AG04450 (cell line): ENCODE measurements at regions not wholly inside any gene's neighbourhood (a gene's known extent, or its start where the extent isn't known, plus 50 kb on each side); places are given as distances from the start of the nearest gene placed in this dataset.

Experiments
- CTCF ChIA-PET: fragments of 300-600, 350-600 bp; formaldehyde crosslinking; extraction: SDS; loops from one replicate; lab custom pipeline; 2022; ENCODE audit warnings: antibody characterized with exemption, inconsistent platforms; lab: Charles Lee
- POLR2A ChIA-PET: fragments of 350-600 bp; formaldehyde crosslinking; extraction: SDS; loops from one replicate; lab custom pipeline; 2021; ENCODE audit warnings: antibody characterized with exemption, inconsistent platforms; lab: Yijun Ruan, JAX
- DNase-seq: peaks from one replicate; pipeline ENCODE4 v3.0.0-alpha.2; 2011; ENCODE audit warnings: low read depth, low spot score
- H3K27ac ChIP-seq: one replicate; pipeline ENCODE4 v1.5.1; 2012; ENCODE audit warnings: low read depth, low read length, control low read depth
- H3K27me3 ChIP-seq: one replicate; pipeline ENCODE4 v1.6.0; 2012; ENCODE audit warnings: low read length; ENCODE audit not compliant: control insufficient read depth, insufficient read depth
- H3K4me3 ChIP-seq: 2 replicates; pipeline ENCODE4 v1.5.1; 2011; ENCODE audit warnings: mild to moderate bottlenecking, low read depth, low read length, control low read depth
- H3K9me3 ChIP-seq: 2 replicates; pipeline ENCODE4 v1.5.1; 2012; ENCODE audit warnings: low read length; ENCODE audit not compliant: control insufficient read depth, insufficient read depth
- TF ChIP-seq, protein P1 (sequence below): IDR thresholded peaks from 2 replicates; pipeline ENCODE4 v1.5.1; 2011; ENCODE audit warnings: low read depth, low read length, control low read depth, inconsistent platforms

DNA sequence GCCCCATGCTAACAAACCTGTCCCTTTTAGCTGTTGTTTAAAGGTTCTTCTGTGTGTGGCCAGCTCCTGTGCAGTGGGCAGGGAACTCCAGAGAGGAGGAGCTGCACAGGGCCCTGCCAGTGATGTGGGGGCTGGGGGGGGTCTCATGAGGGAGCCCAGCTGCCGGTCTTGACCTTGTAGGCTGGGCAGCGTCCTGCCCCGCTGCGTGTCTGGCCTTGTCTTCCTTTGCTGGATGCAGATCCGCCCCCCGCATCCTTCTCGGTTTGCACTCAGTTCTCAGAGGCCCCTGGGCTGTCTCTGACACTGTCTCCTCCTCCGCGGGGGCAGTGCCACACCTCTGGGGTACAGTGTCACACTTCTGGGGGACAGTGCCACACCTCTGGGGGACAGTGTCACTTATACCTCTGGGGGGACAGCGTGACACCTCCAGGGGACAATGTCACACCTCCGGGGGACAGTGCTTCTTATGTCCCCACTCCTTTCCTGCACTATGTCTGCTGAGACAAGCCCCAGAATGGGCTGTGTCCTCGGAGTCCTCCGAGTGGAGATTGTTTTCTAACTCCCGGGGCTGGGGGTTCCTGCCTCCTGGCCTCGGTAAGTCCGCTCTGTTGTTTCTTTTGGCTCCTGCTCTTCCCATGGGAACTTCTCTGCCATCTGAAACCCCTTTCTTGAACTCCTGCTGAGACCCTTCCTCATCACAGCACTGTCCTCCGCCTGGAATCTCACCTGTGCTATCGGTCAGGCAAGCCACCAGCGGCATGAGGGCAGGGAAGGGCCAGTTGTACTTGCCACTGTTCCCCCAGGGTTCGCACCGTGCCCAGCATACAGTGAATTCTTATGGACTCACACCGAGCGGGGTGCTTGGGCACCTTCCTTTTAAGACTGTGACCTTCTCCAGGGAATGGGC lies 788.3 kb downstream of the TBC1D22A start:
- POLR2A ChIA-PET: no interaction called here
- DNase-seq: no peak
- H3K27ac ChIP-seq: no peak overlapping the region
- TF ChIP-seq, protein P1, sequence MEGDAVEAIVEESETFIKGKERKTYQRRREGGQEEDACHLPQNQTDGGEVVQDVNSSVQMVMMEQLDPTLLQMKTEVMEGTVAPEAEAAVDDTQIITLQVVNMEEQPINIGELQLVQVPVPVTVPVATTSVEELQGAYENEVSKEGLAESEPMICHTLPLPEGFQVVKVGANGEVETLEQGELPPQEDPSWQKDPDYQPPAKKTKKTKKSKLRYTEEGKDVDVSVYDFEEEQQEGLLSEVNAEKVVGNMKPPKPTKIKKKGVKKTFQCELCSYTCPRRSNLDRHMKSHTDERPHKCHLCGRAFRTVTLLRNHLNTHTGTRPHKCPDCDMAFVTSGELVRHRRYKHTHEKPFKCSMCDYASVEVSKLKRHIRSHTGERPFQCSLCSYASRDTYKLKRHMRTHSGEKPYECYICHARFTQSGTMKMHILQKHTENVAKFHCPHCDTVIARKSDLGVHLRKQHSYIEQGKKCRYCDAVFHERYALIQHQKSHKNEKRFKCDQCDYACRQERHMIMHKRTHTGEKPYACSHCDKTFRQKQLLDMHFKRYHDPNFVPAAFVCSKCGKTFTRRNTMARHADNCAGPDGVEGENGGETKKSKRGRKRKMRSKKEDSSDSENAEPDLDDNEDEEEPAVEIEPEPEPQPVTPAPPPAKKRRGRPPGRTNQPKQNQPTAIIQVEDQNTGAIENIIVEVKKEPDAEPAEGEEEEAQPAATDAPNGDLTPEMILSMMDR: no peak
- H3K4me3 ChIP-seq: no peak overlapping the region
- peaks cover 76% of the 10 kb centered on the region for H3K9me3 ChIP-seq
- H3K27me3 ChIP-seq: no peaks in the 10 kb centered on the region
- CTCF ChIA-PET: no interaction called here

GRCh38 chr22:47549741-47550340 lies 787.4 kb downstream of the TBC1D22A start:
- Histone ChIP-seq H3K27me3 (no peaks in the 10 kb centered on the region), H3K4me3 (no peak overlapping the region), H3K9me3 (peaks cover 79% of the 10 kb centered on the region), H3K27ac (no peak overlapping the region)
- CTCF ChIA-PET: no interaction called here
- DNase-seq: no peak
- POLR2A ChIA-PET: no interaction called here
- TF ChIP-seq, protein P1: no peak

DNA sequence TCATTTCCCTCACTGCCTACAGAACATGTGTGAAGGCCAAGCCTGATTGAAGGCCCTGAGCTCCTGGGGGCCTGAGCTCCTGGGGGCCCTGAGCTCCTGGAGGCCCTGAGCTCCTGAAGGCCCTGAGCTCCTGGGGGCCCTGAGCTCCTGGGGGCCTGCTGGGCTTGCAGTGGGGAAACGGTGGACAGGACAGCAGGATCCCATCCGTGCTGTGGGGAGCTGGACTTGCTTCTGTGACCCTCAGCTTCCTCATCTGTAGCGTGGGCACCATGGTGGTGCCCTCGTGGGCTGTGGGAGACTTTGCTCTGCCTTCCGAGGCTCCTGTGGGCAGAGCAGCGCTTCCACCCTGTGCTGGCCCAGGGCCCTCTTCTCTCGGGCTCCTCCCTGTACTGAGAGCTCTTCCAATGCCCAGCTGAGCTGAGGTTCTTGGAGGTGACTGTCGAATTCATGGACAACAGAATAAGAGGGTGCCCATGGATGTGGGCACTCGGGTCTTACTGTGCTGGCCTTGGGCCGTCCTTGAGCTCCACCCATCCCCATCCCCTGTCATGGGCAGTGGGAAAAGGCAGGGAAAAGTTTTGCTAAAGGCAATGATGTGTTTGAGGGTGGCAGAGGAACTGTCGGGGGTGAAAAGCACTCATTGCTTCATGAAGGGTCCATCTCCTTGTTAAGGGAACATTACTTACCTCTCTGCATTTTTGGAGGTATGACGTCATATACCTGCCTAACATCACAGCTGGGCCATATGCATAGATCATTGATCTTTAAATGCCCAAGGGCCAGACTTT lies 786.7 kb downstream of the TBC1D22A start:
- Histone ChIP-seq H3K9me3 (peaks cover 83% of the 10 kb centered on the region), H3K27me3 (no peaks in the 10 kb centered on the region), H3K27ac (no peak overlapping the region), H3K4me3 (no peak overlapping the region)
- CTCF ChIA-PET: no interaction called here
- no peak for DNase-seq
- POLR2A ChIA-PET: no interaction called here
- TF ChIP-seq, protein P1: no peak

DNA sequence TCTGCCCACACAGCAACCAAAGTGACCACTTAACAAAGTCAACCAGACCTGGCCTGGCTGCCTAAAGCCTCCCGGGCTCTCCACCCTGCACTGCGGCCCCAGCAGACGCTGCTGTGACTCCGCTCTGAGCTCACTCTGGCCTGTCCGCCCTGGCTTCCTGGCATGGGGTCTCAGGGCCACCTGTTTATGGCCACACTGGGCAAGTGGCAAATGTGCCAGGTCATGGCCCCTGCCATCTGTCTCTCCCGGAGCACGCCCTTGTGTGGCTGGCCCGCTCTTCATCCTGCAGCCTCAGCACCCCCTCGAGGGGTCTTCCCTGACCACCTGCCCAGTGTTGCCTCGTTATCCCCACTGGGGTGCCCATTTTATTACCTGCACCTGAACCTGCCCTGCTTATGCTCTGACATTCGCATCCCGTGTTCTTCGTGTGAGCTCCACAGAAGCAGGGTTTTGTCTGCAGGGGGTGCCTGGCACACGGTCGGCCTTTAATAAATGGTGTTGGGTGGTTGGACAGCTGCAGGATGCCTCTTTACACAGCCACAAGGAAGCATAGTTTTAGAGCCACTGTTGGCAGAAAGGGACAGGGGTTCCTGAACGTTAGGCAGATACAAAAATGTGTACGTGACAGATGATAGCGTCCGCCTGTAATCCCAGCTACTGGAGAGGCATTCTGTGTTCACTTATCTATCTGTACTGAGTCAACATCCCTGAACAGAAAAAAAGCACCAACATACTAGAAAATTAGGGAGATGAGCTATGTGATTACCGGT lies 785.6 kb downstream of the TBC1D22A start:
- peaks cover 83% of the 10 kb centered on the region for H3K9me3 ChIP-seq
- DNase-seq: no peak
- H3K27ac ChIP-seq: no peak overlapping the region
- CTCF ChIA-PET: interaction anchor here (0.6 kb wide), 1 partner anchor 557 kb away, joined by 5 read pairs; no protein-coding TSS in a partner anchor
- POLR2A ChIA-PET: no interaction called here
- TF ChIP-seq, protein P1: no peak
- H3K4me3 ChIP-seq: no peak overlapping the region
- no peaks in the 10 kb centered on the region for H3K27me3 ChIP-seq
